ENCODE measurements at regions not wholly inside any gene's neighbourhood (a gene's known extent, or its start where the extent isn't known, plus 50 kb on each side); places are given as distances from the start of the nearest gene placed in this dataset.

- Histone ChIP-seq H4K8ac (replicated peaks; ENCODE audit: insufficient read length, low read depth, low read length) (no peak overlapping the region), H3K79me2 (ENCODE audit: insufficient read depth, low read length) (no peaks in the 10 kb centered on the region), H3K14ac (ENCODE audit: insufficient read depth, low read length) (no peak overlapping the region), H3K4ac (ENCODE audit: low read depth, low read length) (no peak overlapping the region), H2AK5ac (ENCODE audit: insufficient read length, low read length) (no peak overlapping the region), H3K23me2 (ENCODE audit: insufficient read length, low read depth, low read length, poor library complexity, severe bottlenecking) (no peaks in the 10 kb centered on the region), H4K91ac (ENCODE audit: insufficient read length, low read depth, low read length) (no peak overlapping the region), H3K56ac (ENCODE audit: insufficient read length, low read depth, low read length) (no peak overlapping the region), H2BK12ac (ENCODE audit: insufficient read length, low read depth, low read length) (no peak overlapping the region), H3K18ac (ENCODE audit: insufficient read length, low read depth, low read length) (no peak overlapping the region), H2BK20ac (ENCODE audit: low read depth, low read length, poor library complexity, severe bottlenecking) (no peak overlapping the region), H3K79me1 (ENCODE audit: insufficient read depth, low read depth, low read length, poor library complexity, severe bottlenecking) (no peaks in the 10 kb centered on the region), H3K23ac (ENCODE audit: insufficient read length, low read depth, low read length) (no peak overlapping the region), H2BK120ac (ENCODE audit: low read depth, low read length, poor library complexity, severe bottlenecking) (no peak overlapping the region), H2BK15ac (ENCODE audit: low read depth, low read length) (no peak overlapping the region), H4K20me1 (ENCODE audit: control insufficient read depth, insufficient read depth, insufficient read length) (no peaks in the 10 kb centered on the region), H3K27me3 (ENCODE audit: insufficient read depth, low read length) (no peaks in the 10 kb centered on the region), H2AFZ (ENCODE audit: low read length) (no peak overlapping the region), H3K9me3 (ENCODE audit: control insufficient read depth, low read depth, low read length) (peaks cover 6% of the 10 kb centered on the region), H3K9ac (ENCODE audit: extremely low read depth, insufficient read length, low read length) (no peak overlapping the region), H3T11ph (ENCODE audit: low read length) (no peak overlapping the region), H4K5ac (ENCODE audit: insufficient read length, low read depth, low read length) (no peak overlapping the region), H3K27ac (ENCODE audit: insufficient read length, low read depth, low read length) (no peak overlapping the region), H3K4me2 (ENCODE audit: insufficient read depth, insufficient read length, low read length) (no peak overlapping the region), H3K4me1 (ENCODE audit: insufficient read depth, low read length) (no peaks in the 10 kb centered on the region), H2BK5ac (ENCODE audit: insufficient read length, low read length) (no peak overlapping the region)
- Mint-ChIP-seq H3K27me3 (ENCODE audit: low read depth) (no peaks in the 10 kb centered on the region), H3K4me3 (no peak overlapping the region), H3K36me3 (ENCODE audit: insufficient read depth in 1 of 3, low read depth in 3 of 3) (peaks cover 12 to 27% (median 14%) of the 10 kb centered on the region in 3 experiments), H3K4me1 (no peaks in the 10 kb centered on the region), H3K9me3 (peaks cover 27 to 31% of the 10 kb centered on the region in 2 experiments), H3K27ac (no peak overlapping the region; a peak in 1 of 7 replicates)
- no CpG with 5 or more reads among the region's 3 CpGs for WGBS (ENCODE audit: extremely low coverage, insufficient read length, low lambda C conversion rate)
- DNase-seq: no peak
- TF ChIP-seq CTCF (conservative IDR thresholded peaks at IDR 0.05): no peak
These were observed 427.1 kb downstream of the CHSY3 start for GRCh38 chr5:130331332-130331731.
